ENCODE measurements at regions not wholly inside any gene's neighbourhood (a gene's known extent, or its start where the extent isn't known, plus 50 kb on each side); places are given as distances from the start of the nearest gene placed in this dataset.

DNA sequence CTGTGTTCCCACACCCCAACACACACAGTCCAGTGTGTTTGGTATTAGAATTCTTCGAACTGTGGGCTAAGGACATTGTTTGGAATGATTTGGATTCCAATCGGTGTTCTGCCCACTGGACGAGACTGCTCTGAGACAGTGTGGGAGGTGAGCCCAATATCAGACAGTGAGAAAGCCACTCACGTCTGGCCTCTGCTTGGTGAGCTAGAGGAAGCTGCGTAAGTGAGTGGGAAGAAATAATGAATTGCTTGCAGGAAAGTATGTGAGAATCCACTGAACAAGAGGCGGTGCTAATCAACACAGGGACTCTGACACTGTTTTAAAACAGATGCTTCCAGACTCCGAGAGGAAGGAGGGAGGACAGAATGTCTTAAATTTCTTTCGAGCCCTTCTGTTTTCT is 675.0 kb upstream of the ANKRD30A start:
- H3K4me3 ChIP-seq (ENCODE audit: low read length): no peak overlapping the region

DNA sequence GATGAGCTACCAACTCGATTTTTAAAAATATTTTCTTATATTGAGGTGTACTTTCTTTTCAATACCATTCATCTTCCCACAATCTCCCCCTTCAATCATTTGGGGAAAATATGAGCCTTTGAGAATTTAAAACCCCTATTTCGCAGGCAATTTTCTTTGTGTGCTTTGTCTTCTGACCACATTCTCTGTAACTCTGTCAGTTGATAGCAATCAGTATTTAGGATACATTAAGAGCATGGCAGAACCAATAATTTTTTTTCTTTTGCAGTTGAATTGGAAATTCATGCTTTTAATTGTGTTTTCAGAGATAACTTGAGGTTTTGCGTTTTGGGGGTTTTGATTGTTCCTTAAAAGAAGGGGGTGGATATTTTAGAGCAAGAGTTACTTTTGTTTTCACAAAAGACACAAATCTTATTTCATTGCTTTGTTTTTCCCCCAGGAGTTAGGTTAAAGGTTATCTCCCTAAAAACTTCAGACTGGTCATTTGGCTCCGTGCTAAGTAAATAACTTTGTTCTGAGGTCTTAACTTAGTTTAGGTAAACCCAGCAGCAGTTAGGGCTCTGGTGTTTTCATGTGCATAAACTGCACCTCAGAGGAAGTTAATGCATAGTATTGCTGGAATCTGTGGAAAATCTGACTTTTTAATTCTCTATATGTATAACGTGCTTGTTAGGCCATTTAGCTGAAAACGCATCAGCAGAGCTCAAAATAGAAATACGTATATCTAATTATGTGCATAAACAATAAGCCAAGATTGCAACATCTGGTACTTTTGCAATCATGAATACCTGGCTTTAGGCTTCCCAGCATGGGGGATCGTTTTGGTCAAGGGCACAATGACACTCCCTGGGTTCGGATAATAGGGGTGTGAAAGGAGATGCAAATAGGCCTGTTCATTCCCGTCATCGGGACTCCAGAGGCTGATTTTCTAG is 676.4 kb upstream of the ANKRD30A start:
- no peaks in the 10 kb centered on the region for H3K9me3 ChIP-seq (ENCODE audit: insufficient read depth, low read length)
- H3K4me3 ChIP-seq (ENCODE audit: low read length): no peak overlapping the region
- no peak overlapping the region for H2AFZ ChIP-seq (ENCODE audit: low read depth, low read length)

More for the DNA sequence above, 675.0 kb upstream of the ANKRD30A start:
- Histone ChIP-seq H3K36me3 (replicated peaks; ENCODE audit: low read depth, low read length) (no peaks in the 10 kb centered on the region), H3K4me2 (ENCODE audit: low read length) (no peak overlapping the region), H4K20me1 (ENCODE audit: insufficient read depth, low read length) (no peaks in the 10 kb centered on the region), H3K9me3 (ENCODE audit: insufficient read depth, low read length) (no peaks in the 10 kb centered on the region), H3K27ac (ENCODE audit: low read length) (no peak overlapping the region), H3K4me1 (ENCODE audit: low read length) (no peaks in the 10 kb centered on the region), H3K27me3 (ENCODE audit: low read depth, low read length) (no peaks in the 10 kb centered on the region), H3K79me2 (ENCODE audit: low read length) (no peaks in the 10 kb centered on the region), H3K9ac (ENCODE audit: low read length) (no peak overlapping the region), H2AFZ (ENCODE audit: low read depth, low read length) (no peak overlapping the region)
- TF ChIP-seq EZH2phosphoT487 (IDR thresholded peaks at IDR 0.05; ENCODE audit: low read depth): no peak
- TF ChIP-seq, protein P1, sequence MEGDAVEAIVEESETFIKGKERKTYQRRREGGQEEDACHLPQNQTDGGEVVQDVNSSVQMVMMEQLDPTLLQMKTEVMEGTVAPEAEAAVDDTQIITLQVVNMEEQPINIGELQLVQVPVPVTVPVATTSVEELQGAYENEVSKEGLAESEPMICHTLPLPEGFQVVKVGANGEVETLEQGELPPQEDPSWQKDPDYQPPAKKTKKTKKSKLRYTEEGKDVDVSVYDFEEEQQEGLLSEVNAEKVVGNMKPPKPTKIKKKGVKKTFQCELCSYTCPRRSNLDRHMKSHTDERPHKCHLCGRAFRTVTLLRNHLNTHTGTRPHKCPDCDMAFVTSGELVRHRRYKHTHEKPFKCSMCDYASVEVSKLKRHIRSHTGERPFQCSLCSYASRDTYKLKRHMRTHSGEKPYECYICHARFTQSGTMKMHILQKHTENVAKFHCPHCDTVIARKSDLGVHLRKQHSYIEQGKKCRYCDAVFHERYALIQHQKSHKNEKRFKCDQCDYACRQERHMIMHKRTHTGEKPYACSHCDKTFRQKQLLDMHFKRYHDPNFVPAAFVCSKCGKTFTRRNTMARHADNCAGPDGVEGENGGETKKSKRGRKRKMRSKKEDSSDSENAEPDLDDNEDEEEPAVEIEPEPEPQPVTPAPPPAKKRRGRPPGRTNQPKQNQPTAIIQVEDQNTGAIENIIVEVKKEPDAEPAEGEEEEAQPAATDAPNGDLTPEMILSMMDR (IDR thresholded peaks at IDR 0.05; ENCODE audit: low read depth, low read length): no peak

DNA sequence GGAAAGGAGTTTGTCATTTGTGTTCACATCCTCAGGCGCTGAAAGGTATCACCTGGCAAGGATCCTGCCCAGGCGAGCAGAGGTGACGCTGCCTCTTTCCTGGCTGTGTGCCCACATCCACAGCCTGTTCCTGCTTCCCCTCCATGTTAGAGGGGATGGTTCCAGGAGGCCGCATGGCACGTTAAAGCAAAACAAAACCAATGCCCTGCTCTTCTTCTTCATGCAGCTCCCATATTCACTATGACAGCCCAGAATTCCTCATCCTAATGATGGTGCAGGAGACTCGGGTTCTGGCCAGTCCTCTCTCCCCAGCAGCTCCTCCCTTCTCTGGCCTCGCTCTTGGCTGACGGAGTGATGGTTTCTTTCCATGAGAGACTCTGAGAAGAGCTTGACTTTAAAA is 678.5 kb upstream of the ANKRD30A start:
- H3K4me3 ChIP-seq (ENCODE audit: low read length): no peak overlapping the region

More for the DNA sequence above, 676.4 kb upstream of the ANKRD30A start:
- no peaks in the 10 kb centered on the region for H3K79me2 ChIP-seq (ENCODE audit: low read length)
- H3K4me1 ChIP-seq (ENCODE audit: low read length): no peaks in the 10 kb centered on the region
- no peak overlapping the region for H3K9ac ChIP-seq (ENCODE audit: low read length)
- no peaks in the 10 kb centered on the region for H3K36me3 ChIP-seq (replicated peaks; ENCODE audit: low read depth, low read length)
- H3K4me2 ChIP-seq (ENCODE audit: low read length): no peak overlapping the region
- TF ChIP-seq EZH2phosphoT487 (IDR thresholded peaks at IDR 0.05; ENCODE audit: low read depth): no peak
- TF ChIP-seq, protein P1 (IDR thresholded peaks at IDR 0.05; ENCODE audit: low read depth, low read length): no peak
- H3K27me3 ChIP-seq (ENCODE audit: low read depth, low read length): no peaks in the 10 kb centered on the region
- H3K27ac ChIP-seq (ENCODE audit: low read length): no peak overlapping the region
- H4K20me1 ChIP-seq (ENCODE audit: insufficient read depth, low read length): no peaks in the 10 kb centered on the region

DNA sequence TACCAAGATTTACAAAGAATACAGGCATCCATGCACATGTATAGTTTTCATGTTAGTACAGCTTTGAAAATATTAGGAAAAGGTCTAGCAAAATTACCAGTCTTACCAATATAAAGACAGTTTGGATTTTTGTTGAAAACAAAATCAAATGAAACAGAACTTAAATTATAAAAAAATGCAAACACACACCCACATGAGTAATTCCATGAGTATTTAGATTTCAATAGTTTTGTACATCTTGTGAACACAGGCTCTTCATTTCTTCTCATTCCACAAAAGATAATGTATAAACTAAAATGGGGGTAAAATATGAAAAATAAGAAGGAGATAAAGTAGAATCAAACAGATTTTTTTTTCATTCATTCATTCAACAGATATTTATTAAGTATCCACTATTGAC is 682.2 kb upstream of the ANKRD30A start:
- Histone ChIP-seq H4K20me1 (ENCODE audit: insufficient read depth, low read length) (no peaks in the 10 kb centered on the region), H3K4me3 (ENCODE audit: low read length) (no peak overlapping the region), H3K36me3 (replicated peaks; ENCODE audit: low read depth, low read length) (no peaks in the 10 kb centered on the region), H3K4me2 (ENCODE audit: low read length) (no peak overlapping the region), H3K4me1 (ENCODE audit: low read length) (no peaks in the 10 kb centered on the region), H3K27ac (ENCODE audit: low read length) (no peak overlapping the region), H3K79me2 (ENCODE audit: low read length) (no peaks in the 10 kb centered on the region), H3K27me3 (ENCODE audit: low read depth, low read length) (no peaks in the 10 kb centered on the region), H3K9ac (ENCODE audit: low read length) (no peak overlapping the region), H3K9me3 (ENCODE audit: insufficient read depth, low read length) (no peaks in the 10 kb centered on the region), H2AFZ (ENCODE audit: low read depth, low read length) (no peak overlapping the region)
- TF ChIP-seq, protein P1 (IDR thresholded peaks at IDR 0.05; ENCODE audit: low read depth, low read length): no peak
- TF ChIP-seq EZH2phosphoT487 (IDR thresholded peaks at IDR 0.05; ENCODE audit: low read depth): no peak

More for the DNA sequence above, 678.5 kb upstream of the ANKRD30A start:
- no peak overlapping the region for H2AFZ ChIP-seq (ENCODE audit: low read depth, low read length)
- H3K4me1 ChIP-seq (ENCODE audit: low read length): no peaks in the 10 kb centered on the region
- no peaks in the 10 kb centered on the region for H3K79me2 ChIP-seq (ENCODE audit: low read length)
- no peak overlapping the region for H3K4me2 ChIP-seq (ENCODE audit: low read length)
- H3K27me3 ChIP-seq (ENCODE audit: low read depth, low read length): no peaks in the 10 kb centered on the region
- H4K20me1 ChIP-seq (ENCODE audit: insufficient read depth, low read length): no peaks in the 10 kb centered on the region
- H3K27ac ChIP-seq (ENCODE audit: low read length): no peak overlapping the region
- H3K9ac ChIP-seq (ENCODE audit: low read length): no peak overlapping the region
- TF ChIP-seq, protein P1 (IDR thresholded peaks at IDR 0.05; ENCODE audit: low read depth, low read length): no peak
- TF ChIP-seq EZH2phosphoT487 (IDR thresholded peaks at IDR 0.05; ENCODE audit: low read depth): no peak
- no peaks in the 10 kb centered on the region for H3K36me3 ChIP-seq (replicated peaks; ENCODE audit: low read depth, low read length)
- H3K9me3 ChIP-seq (ENCODE audit: insufficient read depth, low read length): no peaks in the 10 kb centered on the region

Measured in OCI-LY3 (cell line).